MG63 (cell line): ENCODE measurements at regions not wholly inside any gene's neighbourhood (a gene's known extent, or its start where the extent isn't known, plus 50 kb on each side); places are given as distances from the start of the nearest gene placed in this dataset.

Source experiments
- DNase-seq: peaks from one replicate; pipeline ENCODE4 v3.0.0-alpha.2; 2020
- H3K27me3 ChIP-seq: fragments of 250-450 bp; sonication (Bioruptor Pico); 2 replicates; pipeline ENCODE4 v1.5.1; 2020; ENCODE audit warnings: mild to moderate bottlenecking, moderate library complexity
- H3K36me3 ChIP-seq: fragments of 250-450 bp; sonication (Bioruptor Pico); 2 replicates; pipeline ENCODE4 v1.5.1; 2020; ENCODE audit warnings: mild to moderate bottlenecking, moderate library complexity
- H3K4me3 ChIP-seq: fragments of 250-450 bp; sonication (Bioruptor Pico); 2 replicates; pipeline ENCODE4 v1.5.1; 2020; ENCODE audit warnings: mild to moderate bottlenecking, moderate library complexity
- H3K9me3 ChIP-seq: fragments of 250-450 bp; sonication (Bioruptor Pico); 2 replicates; pipeline ENCODE4 v1.5.1; 2020; ENCODE audit warnings: mild to moderate bottlenecking, moderate library complexity

DNA sequence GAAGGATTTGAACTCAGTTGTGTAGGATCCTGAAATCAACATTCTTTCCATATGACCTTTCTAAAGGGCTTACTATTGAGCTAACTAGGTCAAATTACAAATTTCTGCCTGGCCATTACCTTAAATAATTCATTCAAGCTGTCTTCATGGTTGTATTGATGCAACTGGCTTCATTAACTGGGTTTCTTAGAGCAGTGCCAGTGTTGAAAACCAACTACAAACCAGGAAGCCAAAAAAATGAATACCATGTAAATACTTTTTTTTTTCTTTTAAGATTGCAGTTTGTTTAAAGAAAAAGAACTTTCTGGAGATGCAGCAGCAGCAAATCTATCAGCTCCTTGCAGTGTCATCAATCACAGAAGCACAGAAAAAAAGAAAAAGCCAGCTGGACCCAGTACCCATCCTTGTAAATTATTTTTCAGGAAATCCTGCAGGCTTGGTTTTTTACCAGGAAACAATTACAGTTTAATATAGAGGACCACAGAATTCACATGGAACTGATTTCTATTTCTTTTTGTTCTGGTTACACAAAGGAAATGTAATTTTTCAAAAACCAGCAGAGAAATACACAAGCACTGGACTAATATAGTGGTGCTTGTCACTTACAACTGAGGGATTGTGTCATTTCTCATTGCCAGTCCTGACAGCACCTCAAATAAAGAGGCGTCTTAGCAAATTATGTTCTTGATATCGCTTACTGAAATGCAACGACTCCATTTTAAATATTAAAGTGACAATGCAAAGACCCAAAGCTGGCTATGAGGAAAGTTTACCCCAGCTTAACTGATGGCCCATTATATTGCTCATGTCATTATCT lies 131.9 kb downstream of the TMEM26 start:
- Histone ChIP-seq H3K27me3 (no peaks in the 10 kb centered on the region), H3K36me3 (no peaks in the 10 kb centered on the region), H3K4me3 (no peak overlapping the region), H3K9me3 (no peaks in the 10 kb centered on the region)
- no peak for DNase-seq

DNA sequence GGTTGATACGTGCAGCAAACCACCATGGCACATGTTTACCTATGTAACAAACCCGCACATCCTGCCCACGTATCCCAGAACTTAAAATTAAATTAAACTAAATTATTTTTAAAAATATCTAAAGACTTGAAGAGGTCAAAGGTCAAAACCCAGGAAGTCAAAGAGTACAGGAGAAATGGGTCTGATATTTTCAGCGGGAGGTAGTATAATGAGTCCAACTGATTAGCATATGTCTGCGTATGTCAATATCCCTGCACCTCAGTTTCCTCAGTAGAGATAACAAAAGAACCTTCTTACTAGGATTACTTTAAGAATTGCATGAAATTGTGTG lies 133.0 kb downstream of the TMEM26 start:
- DNase-seq: no peak

DNA sequence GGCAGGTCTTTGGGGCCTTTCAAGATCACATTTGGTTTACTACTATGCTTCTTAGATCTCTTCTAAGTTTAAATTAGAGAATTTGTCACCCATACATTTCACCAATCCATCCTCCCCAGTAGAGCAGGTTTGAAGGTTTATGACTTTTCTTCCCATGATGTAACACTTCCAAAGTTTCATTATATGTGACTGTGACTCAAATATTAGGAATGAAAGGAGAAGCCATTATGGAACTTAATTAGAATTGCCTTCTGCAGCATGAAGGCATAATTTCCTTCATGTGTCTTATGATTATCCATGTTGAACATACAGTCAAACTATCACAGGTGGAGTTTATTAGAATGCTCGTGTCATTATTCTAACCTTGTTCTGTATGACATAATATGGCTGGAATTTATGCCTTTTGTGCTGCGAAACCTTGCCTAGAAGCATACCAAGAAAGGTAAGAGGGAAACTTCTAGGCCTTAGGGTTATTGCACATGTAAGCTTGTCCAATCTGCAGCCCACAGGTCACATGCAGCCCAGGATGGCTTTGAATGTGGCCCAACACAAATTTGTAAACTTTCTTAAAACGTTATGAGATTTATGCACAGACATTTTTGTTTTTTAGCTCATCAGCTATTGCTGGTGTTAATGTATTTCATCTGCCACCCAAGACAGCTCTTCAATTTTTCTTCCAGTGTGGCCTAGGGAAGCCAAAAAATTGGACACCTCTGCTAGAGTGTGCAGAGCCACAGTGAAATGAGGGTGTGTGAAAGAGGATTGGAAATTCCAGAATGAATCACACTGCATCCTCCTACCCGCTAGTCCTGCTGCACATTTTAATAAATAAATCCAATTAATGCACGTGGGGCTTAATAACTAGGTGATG lies 133.6 kb downstream of the TMEM26 start:
- Histone ChIP-seq H3K4me3 (no peak overlapping the region), H3K36me3 (no peaks in the 10 kb centered on the region), H3K9me3 (no peaks in the 10 kb centered on the region), H3K27me3 (no peaks in the 10 kb centered on the region)
- DNase-seq: no peak

More for the DNA sequence above, 133.0 kb downstream of the TMEM26 start:
- H3K27me3 ChIP-seq: no peaks in the 10 kb centered on the region
- no peaks in the 10 kb centered on the region for H3K9me3 ChIP-seq
- no peaks in the 10 kb centered on the region for H3K36me3 ChIP-seq
- H3K4me3 ChIP-seq: no peak overlapping the region

DNA sequence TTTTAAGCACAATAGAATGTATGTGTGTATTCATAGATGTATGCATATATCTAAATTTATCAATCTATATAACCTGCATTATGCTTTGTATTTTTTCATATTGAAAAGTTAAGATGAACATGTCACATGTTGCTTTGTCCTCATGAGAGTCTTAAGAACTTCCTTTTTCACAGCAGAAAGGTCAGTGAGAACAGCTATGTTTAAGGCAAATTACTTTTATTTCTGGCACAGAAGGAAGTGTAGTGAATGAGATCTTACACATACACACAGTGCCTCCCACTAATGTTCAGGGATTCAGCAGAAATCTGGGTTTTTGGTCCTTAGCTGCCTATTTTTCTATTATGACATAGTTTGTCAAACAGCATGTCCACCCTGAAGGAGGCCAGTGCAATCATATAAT lies 134.8 kb downstream of the TMEM26 start:
- Histone ChIP-seq H3K4me3 (no peak overlapping the region), H3K9me3 (no peaks in the 10 kb centered on the region), H3K27me3 (no peaks in the 10 kb centered on the region), H3K36me3 (no peaks in the 10 kb centered on the region)
- no peak for DNase-seq

DNA sequence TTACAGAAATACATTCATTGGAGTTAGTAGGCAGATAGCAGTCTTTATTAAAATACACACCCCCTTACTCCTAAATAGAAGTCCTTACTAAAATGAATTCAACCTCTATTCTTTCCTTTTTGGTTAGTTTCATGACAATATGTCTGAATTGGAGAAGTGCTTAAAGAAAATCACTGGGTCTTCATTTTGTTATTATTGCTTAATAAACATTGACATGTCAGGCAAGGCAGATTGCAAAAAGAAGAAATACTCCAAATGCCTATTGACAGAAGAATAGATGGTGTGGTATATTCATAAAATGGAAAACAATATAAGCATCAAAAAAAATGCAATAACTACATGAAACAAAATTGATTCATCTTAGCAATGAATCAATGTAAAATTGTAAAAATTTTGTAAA lies 135.5 kb downstream of the TMEM26 start:
- no peaks in the 10 kb centered on the region for H3K9me3 ChIP-seq
- H3K36me3 ChIP-seq: no peaks in the 10 kb centered on the region
- H3K4me3 ChIP-seq: no peak overlapping the region
- DNase-seq: no peak
- H3K27me3 ChIP-seq: no peaks in the 10 kb centered on the region

DNA sequence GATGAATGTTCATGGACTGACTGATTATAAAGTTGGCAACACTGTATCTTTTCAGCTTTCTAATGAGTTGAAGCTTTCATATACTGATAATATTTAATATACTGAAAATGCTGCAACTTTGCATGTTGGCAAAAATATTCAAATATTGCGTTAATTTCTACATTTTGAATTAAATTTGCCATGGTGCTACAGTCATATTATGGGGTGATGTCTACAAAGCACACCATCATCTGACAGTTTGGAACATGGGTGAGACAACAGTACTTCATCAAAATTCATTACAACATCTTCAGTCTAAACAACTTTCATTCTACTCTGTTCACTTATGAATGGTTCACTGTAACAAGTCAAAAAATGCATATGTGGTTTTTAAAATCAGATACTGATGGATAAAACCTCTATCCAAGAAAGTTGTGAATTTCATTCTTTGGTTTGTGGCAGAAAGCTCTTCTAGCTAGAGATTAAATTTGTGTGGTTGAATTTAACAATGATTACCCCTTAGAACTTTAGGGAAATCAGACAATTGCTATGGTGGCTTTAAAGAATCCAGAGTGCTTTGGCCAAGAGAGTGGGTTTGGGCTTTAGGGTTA lies 136.4 kb downstream of the TMEM26 start:
- no peaks in the 10 kb centered on the region for H3K9me3 ChIP-seq
- DNase-seq: no peak
- H3K4me3 ChIP-seq: no peak overlapping the region
- no peaks in the 10 kb centered on the region for H3K36me3 ChIP-seq
- no peaks in the 10 kb centered on the region for H3K27me3 ChIP-seq

DNA sequence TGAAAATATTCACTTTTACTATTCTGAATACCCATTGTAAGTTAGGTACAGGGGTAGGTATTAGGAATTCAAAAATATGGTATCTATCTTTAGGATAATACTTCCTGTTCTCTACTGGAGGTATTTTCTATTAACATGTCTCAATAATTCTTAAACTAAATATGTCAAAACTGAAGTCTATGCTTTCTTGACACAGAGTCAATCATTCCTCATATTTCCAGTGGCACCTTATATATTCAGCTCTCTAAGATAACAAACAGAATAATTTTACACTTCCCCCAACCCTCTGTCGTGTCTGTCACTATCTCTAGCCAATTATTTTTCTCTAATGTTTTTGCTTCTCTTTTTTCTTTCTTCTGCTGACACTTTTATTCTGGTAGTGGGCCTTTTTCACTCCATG lies 138.9 kb downstream of the TMEM26 start:
- Histone ChIP-seq H3K27me3 (no peaks in the 10 kb centered on the region), H3K9me3 (peaks cover 2% of the 10 kb centered on the region; the same call in 1 of the 2 replicates), H3K36me3 (no peaks in the 10 kb centered on the region), H3K4me3 (no peak overlapping the region)
- DNase-seq: no peak

DNA sequence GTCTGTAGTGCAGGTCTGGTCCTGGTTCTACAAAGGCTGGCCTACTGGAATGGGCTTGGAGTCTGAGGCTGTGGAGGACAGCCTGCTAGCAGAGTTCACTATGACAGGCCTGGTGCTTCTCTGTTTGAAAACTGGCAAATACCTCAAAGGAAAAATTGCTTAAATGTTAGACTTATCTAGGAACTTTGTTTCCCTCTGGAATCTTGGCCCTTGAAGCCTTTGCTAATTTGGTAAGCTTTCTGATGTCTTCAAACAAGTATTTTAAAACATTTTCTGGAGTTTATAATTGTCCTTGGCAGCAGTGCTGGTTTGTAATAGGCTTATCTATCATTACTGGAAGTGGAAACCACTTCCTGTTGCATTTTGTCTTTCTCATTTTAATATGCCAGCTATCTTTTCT lies 139.7 kb downstream of the TMEM26 start:
- H3K36me3 ChIP-seq: no peaks in the 10 kb centered on the region
- H3K27me3 ChIP-seq: no peaks in the 10 kb centered on the region
- peaks cover 2% of the 10 kb centered on the region; the same call in 1 of the 2 replicates for H3K9me3 ChIP-seq
- no peak overlapping the region for H3K4me3 ChIP-seq
- DNase-seq: no peak

DNA sequence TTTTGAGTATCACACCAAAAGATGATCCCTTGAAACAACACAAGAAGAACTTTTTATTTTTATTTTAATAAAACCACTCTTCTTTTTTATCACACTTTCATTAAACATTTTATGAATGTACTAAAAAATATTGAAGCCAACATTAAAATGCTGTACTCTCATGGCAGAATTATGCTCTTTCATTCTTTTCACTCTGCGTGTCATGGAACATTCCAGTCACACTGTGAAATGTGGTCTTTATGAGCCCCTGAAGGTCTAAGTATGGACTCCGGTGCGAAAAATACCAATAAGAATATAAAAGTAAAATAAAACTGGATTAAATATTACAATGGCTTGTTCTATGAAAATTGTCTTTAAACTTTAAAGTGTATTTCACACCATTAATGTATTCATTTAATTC lies 148.4 kb downstream of the TMEM26 start:
- DNase-seq: no peak
- H3K36me3 ChIP-seq: no peaks in the 10 kb centered on the region

DNA sequence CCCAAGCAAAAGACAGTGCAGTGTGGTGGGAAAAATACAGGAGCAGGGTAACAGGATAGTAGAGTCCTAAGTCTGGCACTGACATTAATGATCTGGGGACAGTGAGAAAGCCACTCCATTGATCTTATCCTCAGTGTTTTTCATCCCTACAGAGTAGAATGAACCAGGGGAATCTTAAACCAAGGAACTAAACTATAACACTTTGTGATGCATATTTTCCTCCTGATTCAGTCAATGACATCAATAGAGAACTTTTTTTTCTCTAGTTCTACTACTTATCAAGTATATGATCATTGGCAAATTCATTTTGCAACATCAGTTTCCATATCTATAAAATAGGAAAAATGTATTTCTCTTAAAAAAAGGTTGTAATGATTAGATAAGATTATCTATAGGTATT lies 151.1 kb downstream of the TMEM26 start:
- no peaks in the 10 kb centered on the region for H3K36me3 ChIP-seq
- no peak for DNase-seq

More for the DNA sequence above, 148.4 kb downstream of the TMEM26 start:
- no peak overlapping the region for H3K4me3 ChIP-seq
- no peaks in the 10 kb centered on the region for H3K27me3 ChIP-seq
- no peaks in the 10 kb centered on the region; the same call in 1 of the 2 replicates for H3K9me3 ChIP-seq

DNA sequence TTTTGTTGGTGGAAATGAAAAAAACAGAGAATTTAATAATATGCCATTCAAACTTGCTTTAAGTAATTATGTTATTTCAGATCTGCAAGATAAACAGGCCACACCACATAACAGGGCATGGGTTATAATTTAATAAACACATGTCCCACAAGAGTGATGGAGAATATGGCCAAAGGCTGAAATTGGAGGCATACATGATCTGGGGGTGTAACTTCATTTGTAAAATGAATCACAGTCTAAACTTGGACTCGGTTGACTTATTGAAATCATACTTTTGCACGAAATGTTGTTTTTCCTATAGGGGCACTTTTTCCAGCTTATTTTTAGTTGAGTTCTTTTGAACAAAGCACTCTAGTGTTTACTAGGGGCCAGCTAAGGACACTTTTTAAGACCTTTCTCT lies 151.6 kb downstream of the TMEM26 start:
- no peak overlapping the region for H3K4me3 ChIP-seq
- H3K9me3 ChIP-seq: peaks cover 7% of the 10 kb centered on the region
- no peaks in the 10 kb centered on the region for H3K27me3 ChIP-seq
- H3K36me3 ChIP-seq: no peaks in the 10 kb centered on the region
- DNase-seq: no peak

More for the DNA sequence above, 151.1 kb downstream of the TMEM26 start:
- Histone ChIP-seq H3K27me3 (no peaks in the 10 kb centered on the region), H3K4me3 (no peak overlapping the region), H3K9me3 (peaks cover 7% of the 10 kb centered on the region)

DNA sequence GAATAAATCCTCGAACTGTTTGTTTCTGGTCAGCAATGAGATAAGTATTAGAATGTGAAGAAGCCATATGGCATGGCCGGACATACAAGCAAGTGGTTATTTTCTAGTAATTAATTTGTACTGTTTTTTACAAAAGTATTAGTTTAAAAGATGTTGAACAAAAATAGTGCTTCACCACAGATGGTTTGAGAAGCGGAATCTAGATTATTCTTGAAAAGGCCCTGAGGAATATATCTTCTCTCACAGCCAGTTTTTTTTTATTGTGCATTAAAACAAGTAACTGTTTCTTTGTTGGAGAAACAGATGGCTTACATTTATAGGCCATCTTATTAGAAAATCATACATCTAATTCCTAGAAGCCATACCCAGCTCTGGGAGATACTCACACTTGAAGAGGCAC lies 153.3 kb downstream of the TMEM26 start:
- no peaks in the 10 kb centered on the region for H3K27me3 ChIP-seq
- DNase-seq: no peak
- H3K36me3 ChIP-seq: no peaks in the 10 kb centered on the region
- peaks cover 7% of the 10 kb centered on the region for H3K9me3 ChIP-seq
- H3K4me3 ChIP-seq: no peak overlapping the region

DNA sequence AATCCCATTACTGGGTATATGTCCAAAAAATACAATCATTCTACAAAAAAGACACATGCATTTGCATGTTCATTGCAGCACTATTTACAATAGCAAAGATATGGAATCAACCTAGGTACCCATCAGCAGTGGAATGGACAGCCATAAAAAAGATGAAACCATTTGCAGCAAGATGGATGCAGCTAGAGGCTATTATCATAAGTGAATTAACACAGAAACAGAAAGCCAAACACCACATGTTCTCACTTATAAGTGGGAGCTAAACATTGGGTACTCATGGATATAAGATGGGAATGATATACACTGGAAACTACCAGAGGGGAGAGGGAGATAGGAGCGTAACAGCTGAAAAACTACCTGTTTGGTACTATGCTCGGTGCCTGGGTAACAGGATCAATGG lies 154.0 kb downstream of the TMEM26 start:
- H3K27me3 ChIP-seq: no peaks in the 10 kb centered on the region
- peaks cover 7% of the 10 kb centered on the region for H3K9me3 ChIP-seq
- no peak overlapping the region for H3K4me3 ChIP-seq
- H3K36me3 ChIP-seq: no peaks in the 10 kb centered on the region
- DNase-seq: no peak

DNA sequence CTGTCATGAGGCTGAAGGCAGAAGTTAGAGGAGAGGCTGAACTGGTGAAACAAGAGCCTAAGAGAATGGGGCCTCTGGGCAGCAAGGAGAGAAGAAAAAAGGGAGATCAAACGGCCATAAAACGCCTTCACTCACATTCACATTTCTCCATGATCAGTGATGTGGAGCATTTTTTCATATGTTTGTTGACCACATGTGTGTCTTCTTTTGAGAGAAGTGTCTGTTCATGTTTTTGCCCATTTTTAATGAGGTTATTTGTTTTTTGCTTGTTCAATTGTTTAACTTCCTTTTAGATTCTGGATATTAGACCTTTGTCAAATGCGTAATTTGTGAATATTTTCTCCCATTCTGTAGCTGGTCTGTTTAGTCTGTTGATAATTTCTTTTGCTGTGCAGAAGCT lies 155.0 kb downstream of the TMEM26 start:
- H3K9me3 ChIP-seq: peaks cover 7% of the 10 kb centered on the region
- H3K4me3 ChIP-seq: no peak overlapping the region
- no peak for DNase-seq
- H3K27me3 ChIP-seq: no peaks in the 10 kb centered on the region
- no peaks in the 10 kb centered on the region for H3K36me3 ChIP-seq

DNA sequence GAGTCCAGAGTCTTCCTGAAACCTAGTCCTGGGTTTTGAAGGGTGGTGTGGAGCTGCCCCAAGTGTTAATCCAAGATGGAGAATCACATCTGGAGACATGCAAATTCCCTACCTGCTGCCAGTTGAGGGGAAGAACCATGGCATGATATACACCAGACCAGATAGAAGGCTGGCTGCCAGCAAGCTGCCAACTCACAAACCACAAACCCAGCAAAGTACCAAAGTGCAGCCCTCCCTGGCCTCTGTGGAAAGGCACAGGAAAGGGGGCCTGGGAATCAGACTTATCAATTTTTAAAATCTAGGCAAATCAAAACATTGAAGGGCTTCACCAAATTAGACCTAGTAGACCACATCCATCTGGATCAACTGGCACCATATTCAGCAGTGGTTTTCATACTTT lies 157.0 kb downstream of the TMEM26 start:
- Histone ChIP-seq H3K27me3 (no peaks in the 10 kb centered on the region), H3K36me3 (no peaks in the 10 kb centered on the region), H3K9me3 (peaks cover 7% of the 10 kb centered on the region), H3K4me3 (no peak overlapping the region)
- DNase-seq: no peak

DNA sequence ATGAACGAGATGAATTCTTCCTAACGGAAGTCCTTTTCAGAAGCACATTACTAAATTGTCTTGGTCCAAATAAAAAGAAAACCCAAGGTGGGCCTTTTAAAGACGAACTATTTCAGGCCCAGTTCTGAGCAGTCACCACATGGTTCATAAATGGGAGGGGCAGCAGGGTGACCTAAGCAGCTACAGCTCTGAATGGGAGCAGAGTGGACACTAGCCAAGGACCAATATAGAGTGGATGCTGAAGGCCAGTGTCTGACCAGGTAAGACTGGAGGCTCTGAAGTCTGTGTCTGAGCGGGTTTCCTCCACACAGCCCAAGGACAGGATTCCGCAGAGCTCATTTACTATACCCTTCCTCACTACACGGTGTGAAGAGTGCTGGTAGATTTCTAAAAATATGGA lies 159.1 kb downstream of the TMEM26 start:
- Histone ChIP-seq H3K9me3 (peaks cover 10% of the 10 kb centered on the region), H3K27me3 (no peaks in the 10 kb centered on the region), H3K36me3 (no peaks in the 10 kb centered on the region), H3K4me3 (no peak overlapping the region)
- no peak for DNase-seq

DNA sequence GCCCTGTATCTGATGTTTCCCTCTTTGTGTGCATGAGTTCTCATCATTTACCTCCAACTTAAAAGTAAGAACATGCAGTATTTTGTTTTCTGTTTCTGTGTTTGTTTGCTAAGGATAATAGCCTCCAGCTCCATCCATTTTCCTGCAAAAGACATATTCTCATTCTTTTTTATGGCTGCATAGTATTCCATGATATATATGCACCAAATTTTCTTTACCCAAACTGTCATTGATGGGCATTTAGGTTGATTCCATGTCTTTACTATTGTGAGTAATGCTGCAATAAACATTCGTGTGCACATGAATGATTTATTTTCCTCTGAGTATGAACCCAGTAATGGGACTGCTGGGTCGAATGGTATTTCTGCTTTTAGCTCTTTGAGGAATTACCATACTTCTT lies 163.4 kb downstream of the TMEM26 start:
- DNase-seq: no peak
- no peaks in the 10 kb centered on the region for H3K27me3 ChIP-seq
- H3K4me3 ChIP-seq: no peak overlapping the region
- H3K36me3 ChIP-seq: no peaks in the 10 kb centered on the region
- peaks cover 3% of the 10 kb centered on the region; the same call in 1 of the 2 replicates for H3K9me3 ChIP-seq
